GM18868 (cell line): ENCODE measurements at regions not wholly inside any gene's neighbourhood (a gene's known extent, or its start where the extent isn't known, plus 50 kb on each side); places are given as distances from the start of the nearest gene placed in this dataset.

Experiments
- ATAC-seq: cut with Tn5 transposase; IDR thresholded peaks from one replicate; pipeline ENCODE4 v1.9.1; 2021; ENCODE audit warnings: mild to moderate bottlenecking, moderate library complexity; ENCODE audit not compliant: unreplicated experiment

GRCh38 chr6:21949211-21949801 is 347.5 kb downstream of the PRL start:
- ATAC-seq = no peak

- no peak for ATAC-seq
Measured at GRCh38 chr6:21952367-21952766, 344.5 kb downstream of the PRL start.

GRCh38 chr6:21953831-21954801 is 342.7 kb downstream of the PRL start:
- ATAC-seq = no peak

GRCh38 chr6:21955053-21955595 is 341.7 kb downstream of the PRL start:
- ATAC-seq = no peak

GRCh38 chr6:21955951-21956350 is 340.9 kb downstream of the PRL start:
- no peak for ATAC-seq

- no peak for ATAC-seq
Measured at GRCh38 chr6:21958428-21958827, 338.4 kb downstream of the PRL start.

GRCh38 chr6:21961226-21961625 is 335.6 kb downstream of the PRL start:
- ATAC-seq = no peak

GRCh38 chr6:21965016-21965415 is 331.8 kb downstream of the PRL start:
- no peak for ATAC-seq

- ATAC-seq = no peak
Measured at GRCh38 chr6:21965953-21966539, 330.8 kb downstream of the PRL start.

- ATAC-seq = no peak
Measured at GRCh38 chr6:21967056-21967974, 329.5 kb downstream of the PRL start.

GRCh38 chr6:21968411-21968810 is 328.4 kb downstream of the PRL start:
- ATAC-seq = no peak

- ATAC-seq = no peak
Measured at GRCh38 chr6:21969192-21969591, 327.6 kb downstream of the PRL start.

GRCh38 chr6:21970569-21971300 is 326.1 kb downstream of the PRL start:
- ATAC-seq = no peak

GRCh38 chr6:21971541-21971940 is 325.3 kb downstream of the PRL start:
- ATAC-seq = no peak

- ATAC-seq = no peak
Measured at GRCh38 chr6:21972516-21972915, 324.3 kb downstream of the PRL start.

GRCh38 chr6:21977346-21977745 is 319.5 kb downstream of the PRL start:
- ATAC-seq = no peak

- ATAC-seq = no peak
Measured at GRCh38 chr6:21981235-21981833, 315.5 kb downstream of the PRL start.

- ATAC-seq = no peak
Measured at GRCh38 chr6:21984135-21984534, 312.7 kb downstream of the PRL start.

GRCh38 chr6:21984561-21984960 is 312.3 kb downstream of the PRL start:
- no peak for ATAC-seq
